Endothelial cell of umbilical vein (primary cell): ENCODE measurements at regions not wholly inside any gene's neighbourhood (a gene's known extent, or its start where the extent isn't known, plus 50 kb on each side); places are given as distances from the start of the nearest gene placed in this dataset.

Experiments
- CTCF ChIP-seq, 2 donors: IDR thresholded peaks; 1 replicate in 1 of 2; 2 replicates in 1 of 2; pipeline ENCODE4 v1.5.1; 2011; ENCODE audit warnings: low read length in 2 of 2, mild to moderate bottlenecking in 2 of 2, moderate library complexity in 2 of 2, control low read depth in 1 of 2, inconsistent platforms in 1 of 2, low read depth in 1 of 2; ENCODE audit not compliant: insufficient read depth in 1 of 2; ENCODE audit errors: extremely low read depth in 1 of 2
- EZH2 ChIP-seq: IDR thresholded peaks from 2 replicates; pipeline ENCODE4 v1.6.1; 2012; ENCODE audit warnings: borderline replicate concordance, low read depth, mild to moderate bottlenecking, moderate library complexity, low read length, inconsistent platforms; ENCODE audit not compliant: severe bottlenecking
- POLR2A ChIP-seq: IDR thresholded peaks from 2 replicates; pipeline ENCODE4 v1.6.1; 2012; ENCODE audit warnings: low read depth, mild to moderate bottlenecking, control low read depth, low read length
- POLR2AphosphoS5 ChIP-seq: IDR thresholded peaks from 2 replicates; pipeline ENCODE4 v1.6.1; 2012; ENCODE audit warnings: low read depth, mild to moderate bottlenecking, control low read depth, low read length, moderate library complexity; ENCODE audit not compliant: insufficient read depth
- TF ChIP-seq, protein P1 (sequence below): IDR thresholded peaks from 2 replicates; pipeline ENCODE4 v1.6.1; 2011; ENCODE audit not compliant: insufficient read depth, insufficient read length

DNA sequence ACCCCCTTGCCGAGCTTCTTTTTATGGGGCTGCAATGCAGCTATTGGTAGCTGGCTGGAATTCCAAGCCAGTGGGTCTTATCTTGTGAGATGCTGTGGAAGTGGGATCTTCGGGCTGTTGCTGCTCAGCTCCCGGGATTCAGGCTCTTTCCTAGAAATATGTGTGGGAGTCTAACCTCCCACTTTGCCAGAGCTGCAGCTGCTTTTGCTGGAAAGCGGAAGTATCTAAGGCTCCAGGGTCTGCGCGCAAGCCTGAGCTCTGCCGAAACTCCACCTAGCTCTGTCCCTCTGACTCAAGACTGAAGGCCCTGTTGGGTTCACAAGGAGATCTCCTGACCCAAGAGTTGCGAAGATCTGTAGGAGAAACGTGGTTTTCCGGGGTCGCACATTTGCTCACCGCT lies 151.1 kb upstream of the ANKRD55 start:
- no peak for TF ChIP-seq CTCF (IDR thresholded peaks at IDR 0.05; ENCODE audit: extremely low read depth in 1 of 2, insufficient read depth in 1 of 2, low read depth in 1 of 2, low read length in 2 of 2)
- no peak for TF ChIP-seq POLR2AphosphoS5
- TF ChIP-seq EZH2: no peak
- no peak for TF ChIP-seq POLR2A
- TF ChIP-seq, protein P1, sequence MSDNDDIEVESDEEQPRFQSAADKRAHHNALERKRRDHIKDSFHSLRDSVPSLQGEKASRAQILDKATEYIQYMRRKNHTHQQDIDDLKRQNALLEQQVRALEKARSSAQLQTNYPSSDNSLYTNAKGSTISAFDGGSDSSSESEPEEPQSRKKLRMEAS: no peak
